ENCODE measurements at regions not wholly inside any gene's neighbourhood (a gene's known extent, or its start where the extent isn't known, plus 50 kb on each side); places are given as distances from the start of the nearest gene placed in this dataset.

DNA sequence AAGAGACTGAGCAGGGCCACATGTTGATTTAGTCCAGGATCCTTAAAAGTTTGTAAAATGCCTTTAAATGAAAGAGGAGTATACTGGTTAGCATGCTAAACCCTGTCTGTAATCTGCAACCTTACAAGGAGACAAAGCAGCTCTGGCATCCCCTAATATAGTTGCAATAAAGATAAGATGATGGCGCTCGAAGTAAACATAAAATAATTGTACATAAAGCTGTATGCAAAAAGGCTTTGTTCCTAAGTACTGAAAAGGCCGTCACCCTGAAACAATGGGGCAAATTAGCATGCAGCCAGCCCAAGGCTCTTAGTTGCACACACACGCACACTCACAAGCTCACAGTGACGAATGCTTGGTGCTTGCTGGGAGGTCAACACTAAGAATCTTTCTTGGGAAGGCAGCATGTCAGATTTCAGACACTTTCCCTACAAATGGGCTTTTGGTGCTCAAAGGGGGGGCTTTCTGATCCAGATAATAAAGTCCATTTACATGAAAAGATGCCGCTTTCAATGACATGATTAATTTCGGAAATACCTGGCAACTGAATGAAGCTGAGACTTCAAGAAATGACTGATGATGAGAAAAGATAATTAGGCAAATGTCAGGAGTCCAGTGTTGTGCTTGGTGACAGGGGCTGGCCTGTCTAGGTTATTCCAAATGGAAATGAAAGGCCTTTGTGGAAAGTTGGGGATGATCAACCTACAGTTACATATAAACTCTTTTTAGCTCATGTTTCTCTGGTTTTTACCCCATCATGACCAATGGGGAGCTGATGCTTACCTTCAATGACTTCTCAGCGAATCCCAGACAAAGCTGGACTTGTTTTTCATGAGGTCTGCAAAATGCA, 370.3 kb downstream of the MEIS1 start:
- TF ChIP-seq, protein P1, sequence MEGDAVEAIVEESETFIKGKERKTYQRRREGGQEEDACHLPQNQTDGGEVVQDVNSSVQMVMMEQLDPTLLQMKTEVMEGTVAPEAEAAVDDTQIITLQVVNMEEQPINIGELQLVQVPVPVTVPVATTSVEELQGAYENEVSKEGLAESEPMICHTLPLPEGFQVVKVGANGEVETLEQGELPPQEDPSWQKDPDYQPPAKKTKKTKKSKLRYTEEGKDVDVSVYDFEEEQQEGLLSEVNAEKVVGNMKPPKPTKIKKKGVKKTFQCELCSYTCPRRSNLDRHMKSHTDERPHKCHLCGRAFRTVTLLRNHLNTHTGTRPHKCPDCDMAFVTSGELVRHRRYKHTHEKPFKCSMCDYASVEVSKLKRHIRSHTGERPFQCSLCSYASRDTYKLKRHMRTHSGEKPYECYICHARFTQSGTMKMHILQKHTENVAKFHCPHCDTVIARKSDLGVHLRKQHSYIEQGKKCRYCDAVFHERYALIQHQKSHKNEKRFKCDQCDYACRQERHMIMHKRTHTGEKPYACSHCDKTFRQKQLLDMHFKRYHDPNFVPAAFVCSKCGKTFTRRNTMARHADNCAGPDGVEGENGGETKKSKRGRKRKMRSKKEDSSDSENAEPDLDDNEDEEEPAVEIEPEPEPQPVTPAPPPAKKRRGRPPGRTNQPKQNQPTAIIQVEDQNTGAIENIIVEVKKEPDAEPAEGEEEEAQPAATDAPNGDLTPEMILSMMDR (IDR thresholded peaks at IDR 0.05): no peak
- TF ChIP-seq EZH2 (IDR thresholded peaks at IDR 0.05; ENCODE audit: borderline replicate concordance, insufficient read depth, low read depth, low read length, poor library complexity, severe bottlenecking): no peak
